ENCODE measurements at regions not wholly inside any gene's neighbourhood (a gene's known extent, or its start where the extent isn't known, plus 50 kb on each side); places are given as distances from the start of the nearest gene placed in this dataset.

- no peak for TF ChIP-seq RNF2 (IDR thresholded peaks at IDR 0.05; ENCODE audit: borderline replicate concordance, low read depth, low read length, missing control alignments, poor library complexity, severe bottlenecking)
- no peak for TF ChIP-seq ASH2L (IDR thresholded peaks at IDR 0.05; ENCODE audit: low read length)
- TF ChIP-seq CREB1 (IDR thresholded peaks at IDR 0.05): no peak
- no peak for TF ChIP-seq TEAD4 (IDR thresholded peaks at IDR 0.05; ENCODE audit: low read depth, low read length)
- no peak for TF ChIP-seq HDAC6 (IDR thresholded peaks at IDR 0.05; ENCODE audit: low read depth, low read length)
- no peak for TF ChIP-seq CBX8 (IDR thresholded peaks at IDR 0.05; ENCODE audit: borderline replicate concordance, low read depth, low read length)
- TF ChIP-seq BCL11A (IDR thresholded peaks at IDR 0.05; ENCODE audit: low read depth in 2 of 2, low read length in 2 of 2): no peak
- no peak for TF ChIP-seq CTBP2 (IDR thresholded peaks at IDR 0.05; ENCODE audit: borderline replicate concordance, insufficient read depth, insufficient read length, low read length)
- no peak for TF ChIP-seq GTF2F1 (IDR thresholded peaks at IDR 0.05; ENCODE audit: borderline replicate concordance, low read depth, low read length)
These were observed 471.1 kb upstream of the FAM98A start (continued) for GRCh38 chr2:34070196-34070595.

All from H1 (cell line).